ENCODE measurements at regions not wholly inside any gene's neighbourhood (a gene's known extent, or its start where the extent isn't known, plus 50 kb on each side); places are given as distances from the start of the nearest gene placed in this dataset.

GRCh38 chr7:46145412-46145811, 224.3 kb upstream of the IGFBP3 start:
- TF ChIP-seq CTCF (IDR thresholded peaks at IDR 0.05) (no peak), POLR2A (IDR thresholded peaks at IDR 0.05) (no peak), POLR2AphosphoS5 (IDR thresholded peaks at IDR 0.05; ENCODE audit: insufficient read depth in 1 of 2, low read depth in 1 of 2) (no peak)
